Neural progenitor cell (in vitro differentiated cells): ENCODE measurements at regions not wholly inside any gene's neighbourhood (a gene's known extent, or its start where the extent isn't known, plus 50 kb on each side); places are given as distances from the start of the nearest gene placed in this dataset.

Source experiments
- DNase-seq: peaks from one replicate; pipeline ENCODE4 v3.0.0-alpha.2; 2016; ENCODE audit warnings: low spot score
- H2AFZ ChIP-seq: fragments of 200-600 bp; sonication (generic); replicated peaks from 2 replicates; pipeline ENCODE4 v1.6.1; 2016; ENCODE audit warnings: antibody characterized with exemption
- H3F3A ChIP-seq: fragments of 200-600 bp; sonication (generic); 2 replicates; pipeline ENCODE4 v1.6.1; 2016; ENCODE audit warnings: antibody characterized with exemption, low read depth
- H3K27ac ChIP-seq: fragments of 200-600 bp; sonication (generic); 2 replicates; pipeline ENCODE4 v1.5.1; 2016; ENCODE audit warnings: mild to moderate bottlenecking
- H3K27me3 ChIP-seq: fragments of 200-600 bp; sonication (generic); 2 replicates; pipeline ENCODE4 v1.6.1; 2016; ENCODE audit warnings: mild to moderate bottlenecking, moderate library complexity
- H3K36me3 ChIP-seq: fragments of 200-600 bp; sonication (generic); 2 replicates; pipeline ENCODE4 v1.5.1; 2016
- H3K4me1 ChIP-seq: fragments of 200-600 bp; sonication (generic); 2 replicates; pipeline ENCODE4 v1.6.1; 2016; ENCODE audit warnings: mixed run types
- H3K4me2 ChIP-seq: fragments of 200-600 bp; sonication (generic); 2 replicates; pipeline ENCODE4 v1.6.1; 2016
- H3K4me3 ChIP-seq: fragments of 200-600 bp; sonication (generic); 2 replicates; pipeline ENCODE4 v1.5.1; 2016
- H3K79me2 ChIP-seq: fragments of 200-600 bp; sonication (generic); 2 replicates; pipeline ENCODE4 v1.6.1; 2016; ENCODE audit warnings: low read depth
- H3K9ac ChIP-seq: fragments of 200-600 bp; sonication (generic); 2 replicates; pipeline ENCODE4 v1.6.1; 2016
- H3K9me3 ChIP-seq: fragments of 200-600 bp; sonication (generic); 2 replicates; pipeline ENCODE4 v1.5.1; 2016; ENCODE audit warnings: low read depth
- H4K20me1 ChIP-seq: fragments of 200-600 bp; sonication (generic); 2 replicates; pipeline ENCODE4 v1.6.1; 2016; ENCODE audit warnings: low read depth
- H3K27ac Mint-ChIP-seq: 3 replicates; pipeline ENCODE4 v1.8.0; 2021; ENCODE audit warnings: mixed read lengths
- H3K27me3 Mint-ChIP-seq: 2 replicates; pipeline ENCODE4 v1.8.0; 2022; ENCODE audit warnings: low read depth, mild to moderate bottlenecking, inconsistent platforms, moderate library complexity, mixed read lengths; ENCODE audit not compliant: insufficient read depth
- H3K36me3 Mint-ChIP-seq: 3 replicates; pipeline ENCODE4 v1.8.0; 2021; ENCODE audit warnings: mixed read lengths
- H3K4me1 Mint-ChIP-seq: 3 replicates; pipeline ENCODE4 v1.8.0; 2021; ENCODE audit warnings: mixed read lengths
- H3K4me3 Mint-ChIP-seq: 3 replicates; pipeline ENCODE4 v1.8.0; 2021; ENCODE audit warnings: mild to moderate bottlenecking, moderate library complexity, mixed read lengths
- H3K9me3 Mint-ChIP-seq: 3 replicates; pipeline ENCODE4 v1.8.0; 2020; ENCODE audit warnings: mixed read lengths
- CTCF ChIP-seq: fragments of 200-600 bp; sonication (generic); IDR thresholded peaks from 2 replicates; pipeline ENCODE4 v1.5.1; 2017; ENCODE audit warnings: antibody characterized with exemption, mild to moderate bottlenecking
- EZH2 ChIP-seq: fragments of 200-600 bp; sonication (generic); IDR thresholded peaks from 2 replicates; pipeline ENCODE4 v1.6.1; 2017; ENCODE audit warnings: antibody characterized with exemption, mild to moderate bottlenecking, moderate library complexity
- EZH2phosphoT487 ChIP-seq: fragments of 200-600 bp; sonication (generic); IDR thresholded peaks from 2 replicates; pipeline ENCODE4 v1.6.1; 2017; ENCODE audit warnings: antibody characterized with exemption

- H3K27ac Mint-ChIP-seq = no peak overlapping the region
- TF ChIP-seq CTCF (no peak), EZH2 (no peak), EZH2phosphoT487 (no peak)
- H2AFZ ChIP-seq = no peak overlapping the region
These were observed 153.8 kb upstream of the E2F8 start for GRCh38 chr11:19394525-19395016.

GRCh38 chr11:19393941-19394340 lies 153.2 kb upstream of the E2F8 start:
- peaks cover 2% of the 10 kb centered on the region for H3K36me3 Mint-ChIP-seq
- H3K4me1 Mint-ChIP-seq = peaks cover 27% of the 10 kb centered on the region
- Histone ChIP-seq H3K27ac (no peak overlapping the region), H3K4me1 (peaks cover 6% of the 10 kb centered on the region), H3K9ac (no peak overlapping the region), H3K4me2 (no peak overlapping the region), H4K20me1 (no peaks in the 10 kb centered on the region), H3K27me3 (no peaks in the 10 kb centered on the region), H3K79me2 (no peaks in the 10 kb centered on the region), H3K36me3 (no peaks in the 10 kb centered on the region), H2AFZ (no peak overlapping the region), H3F3A (no peaks in the 10 kb centered on the region), H3K9me3 (no peaks in the 10 kb centered on the region), H3K4me3 (no peak overlapping the region)
- H3K27ac Mint-ChIP-seq = no peak overlapping the region
- no peak for DNase-seq
- TF ChIP-seq CTCF (no peak), EZH2phosphoT487 (no peak), EZH2 (no peak)
- no peaks in the 10 kb centered on the region for H3K9me3 Mint-ChIP-seq
- no peak overlapping the region for H3K4me3 Mint-ChIP-seq
- peaks cover 4% of the 10 kb centered on the region for H3K27me3 Mint-ChIP-seq

More at GRCh38 chr11:19394525-19395016, 153.8 kb upstream of the E2F8 start:
- Mint-ChIP-seq H3K36me3 (peaks cover 2% of the 10 kb centered on the region), H3K27me3 (peaks cover 4% of the 10 kb centered on the region), H3K4me1 (peaks cover 27% of the 10 kb centered on the region), H3K4me3 (no peak overlapping the region), H3K9me3 (no peaks in the 10 kb centered on the region)
- Histone ChIP-seq H3K79me2 (no peaks in the 10 kb centered on the region), H3F3A (no peaks in the 10 kb centered on the region), H3K4me3 (no peak overlapping the region), H3K9me3 (no peaks in the 10 kb centered on the region), H3K9ac (no peak overlapping the region), H3K4me2 (no peak overlapping the region), H3K27me3 (no peaks in the 10 kb centered on the region), H3K36me3 (no peaks in the 10 kb centered on the region), H3K27ac (no peak overlapping the region), H3K4me1 (peaks cover 6% of the 10 kb centered on the region), H4K20me1 (no peaks in the 10 kb centered on the region)
- no peak for DNase-seq

GRCh38 chr11:19392847-19393518 lies 152.2 kb upstream of the E2F8 start:
- no peaks in the 10 kb centered on the region for H3K27me3 ChIP-seq
- H3K9ac ChIP-seq = no peak overlapping the region
- H3F3A ChIP-seq = no peaks in the 10 kb centered on the region
- peaks cover 4% of the 10 kb centered on the region for H3K27me3 Mint-ChIP-seq
- no peaks in the 10 kb centered on the region for H3K9me3 Mint-ChIP-seq
- H3K27ac Mint-ChIP-seq = no peak overlapping the region
- no peaks in the 10 kb centered on the region for H3K79me2 ChIP-seq
- H3K4me2 ChIP-seq = no peak overlapping the region
- peaks cover 27% of the 10 kb centered on the region for H3K4me1 Mint-ChIP-seq
- TF ChIP-seq EZH2phosphoT487 (no peak), CTCF (no peak), EZH2 (no peak)
- no peak for DNase-seq
- H3K4me1 ChIP-seq = no peaks in the 10 kb centered on the region
- no peaks in the 10 kb centered on the region for H3K36me3 ChIP-seq
- H2AFZ ChIP-seq = no peak overlapping the region
- no peaks in the 10 kb centered on the region for H4K20me1 ChIP-seq
- H3K27ac ChIP-seq = no peak overlapping the region
- H3K36me3 Mint-ChIP-seq = peaks cover 2% of the 10 kb centered on the region
- no peak overlapping the region for H3K4me3 Mint-ChIP-seq
- H3K4me3 ChIP-seq = no peak overlapping the region
- no peaks in the 10 kb centered on the region for H3K9me3 ChIP-seq
